ENCODE measurements at regions not wholly inside any gene's neighbourhood (a gene's known extent, or its start where the extent isn't known, plus 50 kb on each side); places are given as distances from the start of the nearest gene placed in this dataset.

DNA sequence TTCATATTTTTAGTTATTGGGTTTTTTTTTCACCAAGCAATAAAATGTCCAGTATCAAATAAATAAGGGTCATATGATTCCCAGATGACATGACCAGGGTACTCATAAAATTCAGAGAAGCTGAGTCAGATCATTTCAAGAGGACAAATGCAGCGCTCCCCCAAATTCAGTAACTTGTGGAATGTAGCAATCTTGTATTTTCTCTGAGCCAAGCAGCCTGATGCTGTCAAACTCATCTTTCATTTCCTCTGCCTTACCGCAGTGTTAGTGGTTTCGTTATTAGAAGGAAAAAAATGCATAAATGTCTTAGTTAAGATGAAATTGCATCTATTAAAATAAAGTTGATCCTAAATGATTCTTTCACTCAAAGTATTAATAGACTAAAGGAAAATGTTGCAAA, 57.8 kb upstream of the EDN1 start:
- Mint-ChIP-seq H3K9me3 (no peaks in the 10 kb centered on the region), H3K4me1 (peaks cover 18 to 24% (median 22%) of the 10 kb centered on the region in 4 donors)
- H3K9me3 ChIP-seq (ENCODE audit: control insufficient read depth in 2 of 2, low read length in 2 of 2), result no peaks in the 10 kb centered on the region

GRCh38 chr6:12232821-12233220, 57.3 kb upstream of the EDN1 start:
- Histone ChIP-seq H3K9me3 (ENCODE audit: control insufficient read depth in 2 of 2, low read length in 2 of 2) (no peaks in the 10 kb centered on the region), H3K4me1 (ENCODE audit: control insufficient read depth, insufficient read depth, low read length, poor library complexity, severe bottlenecking) (peaks cover 19% of the 10 kb centered on the region), H3K4me3 (ENCODE audit: low read depth, low read length) (peak overlapping the region; percentile 78), H3K27me3 (ENCODE audit: control insufficient read depth, insufficient read depth, low read length) (no peaks in the 10 kb centered on the region), H3K27ac (ENCODE audit: insufficient read depth, low read length, poor library complexity, severe bottlenecking) (peak overlapping the region; percentile 24), H3K36me3 (ENCODE audit: control insufficient read depth, insufficient read depth, low read length) (no peaks in the 10 kb centered on the region)
- no peak for ATAC-seq (ENCODE audit: low read depth in 2 of 2)
- peak overlapping the region in 1 of 3 donors; percentile 39 for H3K27ac Mint-ChIP-seq
- no peaks in the 10 kb centered on the region for H3K9me3 Mint-ChIP-seq
- DNase-seq, result peak in 1 of 3 donors; percentile 1
- no peaks in the 10 kb centered on the region for H3K27me3 Mint-ChIP-seq
- no peaks in the 10 kb centered on the region for H3K36me3 Mint-ChIP-seq
- peak overlapping the region in 3 of 4 donors; percentile 22 to 82 (median 48) for H3K4me3 Mint-ChIP-seq
- H3K4me1 Mint-ChIP-seq, result peaks cover 18 to 24% (median 22%) of the 10 kb centered on the region in 4 donors

More for the DNA sequence above, 57.8 kb upstream of the EDN1 start:
- Histone ChIP-seq H3K27me3 (ENCODE audit: control insufficient read depth, insufficient read depth, low read length) (no peaks in the 10 kb centered on the region), H3K36me3 (ENCODE audit: control insufficient read depth, insufficient read depth, low read length) (no peaks in the 10 kb centered on the region), H3K4me1 (ENCODE audit: control insufficient read depth, insufficient read depth, low read length, poor library complexity, severe bottlenecking) (peaks cover 19% of the 10 kb centered on the region), H3K4me3 (ENCODE audit: low read depth, low read length) (peak overlapping the region; percentile 78), H3K27ac (ENCODE audit: insufficient read depth, low read length, poor library complexity, severe bottlenecking) (peak overlapping the region; percentile 24)
- Mint-ChIP-seq H3K36me3 (no peaks in the 10 kb centered on the region), H3K27me3 (no peaks in the 10 kb centered on the region), H3K4me3 (peak overlapping the region in 3 of 4 donors; percentile 22 to 82 (median 48)), H3K27ac (no peak overlapping the region)
- ATAC-seq (ENCODE audit: low read depth in 2 of 2) (no peak), DNase-seq (peak in 2 of 3 donors; percentile 15 to 50)

- H3K9me3 ChIP-seq (ENCODE audit: control insufficient read depth in 2 of 2, low read length in 2 of 2), result no peaks in the 10 kb centered on the region
- peak overlapping the region; percentile 9 for H3K4me3 ChIP-seq (ENCODE audit: low read depth, low read length)
- DNase-seq, result peak; percentile 14 to 79 (median 73)
- Mint-ChIP-seq H3K27me3 (no peaks in the 10 kb centered on the region), H3K27ac (peak overlapping the region in 1 of 3 donors; percentile 39), H3K9me3 (no peaks in the 10 kb centered on the region), H3K36me3 (no peaks in the 10 kb centered on the region), H3K4me1 (peaks cover 18 to 24% (median 22%) of the 10 kb centered on the region in 4 donors), H3K4me3 (peak overlapping the region; percentile 10 to 65 (median 31))
- H3K4me1 ChIP-seq (ENCODE audit: control insufficient read depth, insufficient read depth, low read length, poor library complexity, severe bottlenecking), result peaks cover 19% of the 10 kb centered on the region
- ATAC-seq (ENCODE audit: low read depth in 2 of 2), result peak; percentile 67 to 76
- no peak overlapping the region for H3K27ac ChIP-seq (ENCODE audit: insufficient read depth, low read length, poor library complexity, severe bottlenecking)
- no peaks in the 10 kb centered on the region for H3K27me3 ChIP-seq (ENCODE audit: control insufficient read depth, insufficient read depth, low read length)
- no peaks in the 10 kb centered on the region for H3K36me3 ChIP-seq (ENCODE audit: control insufficient read depth, insufficient read depth, low read length)
These were observed 56.2 kb upstream of the EDN1 start for GRCh38 chr6:12233693-12234571.

DNA sequence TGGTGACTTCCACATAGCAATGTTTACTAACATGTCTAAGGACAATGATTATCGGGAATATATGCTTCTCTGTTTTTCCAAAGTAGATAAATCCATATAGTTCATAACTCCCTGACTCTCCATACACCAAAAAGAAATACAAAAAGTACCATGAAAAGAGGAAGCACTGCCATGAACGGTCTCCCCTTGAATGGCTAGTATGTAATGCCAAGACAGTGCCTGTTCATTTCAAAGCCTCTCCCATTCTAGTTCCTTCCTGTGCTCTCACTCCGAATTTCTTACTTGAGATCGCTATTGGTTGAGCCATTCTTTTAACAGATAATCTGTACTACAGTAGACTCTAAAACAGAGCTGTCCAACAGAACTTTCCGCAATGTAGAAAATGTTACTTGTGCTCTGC, 54.8 kb upstream of the EDN1 start:
- H3K4me1 ChIP-seq (ENCODE audit: control insufficient read depth, insufficient read depth, low read length, poor library complexity, severe bottlenecking), result peaks cover 19% of the 10 kb centered on the region
- no peak overlapping the region for H3K4me3 Mint-ChIP-seq
- no peaks in the 10 kb centered on the region for H3K36me3 Mint-ChIP-seq
- H3K27ac Mint-ChIP-seq, result no peak overlapping the region
- no peaks in the 10 kb centered on the region for H3K36me3 ChIP-seq (ENCODE audit: control insufficient read depth, insufficient read depth, low read length)
- DNase-seq, result no peak
- H3K27me3 Mint-ChIP-seq, result no peaks in the 10 kb centered on the region
- H3K27me3 ChIP-seq (ENCODE audit: control insufficient read depth, insufficient read depth, low read length), result no peaks in the 10 kb centered on the region
- ATAC-seq (ENCODE audit: low read depth in 2 of 2), result no peak
- no peak overlapping the region for H3K27ac ChIP-seq (ENCODE audit: insufficient read depth, low read length, poor library complexity, severe bottlenecking)
- H3K9me3 Mint-ChIP-seq, result no peaks in the 10 kb centered on the region
- H3K4me1 Mint-ChIP-seq, result peaks cover 18 to 24% (median 21%) of the 10 kb centered on the region in 4 donors
- no peaks in the 10 kb centered on the region for H3K9me3 ChIP-seq (ENCODE audit: control insufficient read depth in 2 of 2, low read length in 2 of 2)
- H3K4me3 ChIP-seq (ENCODE audit: low read depth, low read length), result no peak overlapping the region

GRCh38 chr6:12238219-12238618, 51.9 kb upstream of the EDN1 start:
- H3K27ac Mint-ChIP-seq, result no peak overlapping the region
- Histone ChIP-seq H3K36me3 (ENCODE audit: control insufficient read depth, insufficient read depth, low read length) (no peaks in the 10 kb centered on the region), H3K4me1 (ENCODE audit: control insufficient read depth, insufficient read depth, low read length, poor library complexity, severe bottlenecking) (peaks cover 8% of the 10 kb centered on the region), H3K9me3 (ENCODE audit: control insufficient read depth in 2 of 2, low read length in 2 of 2) (no peaks in the 10 kb centered on the region), H3K27me3 (ENCODE audit: control insufficient read depth, insufficient read depth, low read length) (peaks cover 3% of the 10 kb centered on the region), H3K27ac (ENCODE audit: insufficient read depth, low read length, poor library complexity, severe bottlenecking) (no peak overlapping the region), H3K4me3 (ENCODE audit: low read depth, low read length) (no peak overlapping the region)
- no peak for DNase-seq
- no peaks in the 10 kb centered on the region for H3K9me3 Mint-ChIP-seq
- H3K4me3 Mint-ChIP-seq, result no peak overlapping the region
- H3K4me1 Mint-ChIP-seq, result peaks cover 9 to 12% (median 10%) of the 10 kb centered on the region in 4 donors
- peaks cover 6% of the 10 kb centered on the region for H3K27me3 Mint-ChIP-seq
- no peaks in the 10 kb centered on the region for H3K36me3 Mint-ChIP-seq
- no peak for ATAC-seq (ENCODE audit: low read depth in 2 of 2)
